ENCODE measurements at regions not wholly inside any gene's neighbourhood (a gene's known extent, or its start where the extent isn't known, plus 50 kb on each side); places are given as distances from the start of the nearest gene placed in this dataset.

- Histone ChIP-seq H3K4me3 (no peak overlapping the region), H3K27ac (no peak overlapping the region), H3K27me3 (no peaks in the 10 kb centered on the region), H3K36me3 (no peaks in the 10 kb centered on the region), H3K9me3 (no peaks in the 10 kb centered on the region), H3K4me1 (no peaks in the 10 kb centered on the region)
- TF ChIP-seq CTCF (IDR thresholded peaks at IDR 0.05) (no peak), POLR2A (IDR thresholded peaks at IDR 0.05) (no peak), POLR2AphosphoS5 (IDR thresholded peaks at IDR 0.05) (no peak)
- intact Hi-C loops (cut with DNase I; ENCODE audit: low total_unique reads), result no loop called here
- no peak for DNase-seq
These were observed 165.3 kb downstream of the FTCDNL1 start for GRCh38 chr2:199685669-199686068.

- no peak overlapping the region for H3K4me3 ChIP-seq
- WGBS, 5 donors, result 50 to 70% (median 61%) methylated on average over 2 of the region's 2 CpGs
- H3K9me3 ChIP-seq, result no peaks in the 10 kb centered on the region
- intact Hi-C loops (cut with DNase I; ENCODE audit: low total_unique reads), result no loop called here
- H3K27me3 ChIP-seq, result no peaks in the 10 kb centered on the region
- no peaks in the 10 kb centered on the region for H3K4me1 ChIP-seq
- TF ChIP-seq POLR2A (IDR thresholded peaks at IDR 0.05) (no peak), EP300 (IDR thresholded peaks at IDR 0.05) (no peak), POLR2AphosphoS5 (IDR thresholded peaks at IDR 0.05) (no peak), CTCF (IDR thresholded peaks at IDR 0.05) (no peak)
- no peaks in the 10 kb centered on the region for H3K36me3 ChIP-seq
- no peak for DNase-seq
- no peak overlapping the region for H3K27ac ChIP-seq
These were observed 166.2 kb downstream of the FTCDNL1 start for GRCh38 chr2:199684832-199685231.

- intact Hi-C loops (cut with DNase I; ENCODE audit: low total_unique reads), result no loop called here
- no peak for TF ChIP-seq EP300 (IDR thresholded peaks at IDR 0.05)
- TF ChIP-seq POLR2A (IDR thresholded peaks at IDR 0.05), result no peak
- TF ChIP-seq POLR2AphosphoS5 (IDR thresholded peaks at IDR 0.05), result no peak
- no peak for TF ChIP-seq CTCF (IDR thresholded peaks at IDR 0.05)
- no peak for DNase-seq
- 52 to 100% (median 76%) methylated on average over 1 of the region's 1 CpG for WGBS, 5 donors
- no peak overlapping the region for H3K27ac ChIP-seq
- H3K36me3 ChIP-seq, result no peaks in the 10 kb centered on the region
- H3K9me3 ChIP-seq, result no peaks in the 10 kb centered on the region
- H3K4me1 ChIP-seq, result no peaks in the 10 kb centered on the region
- no peak overlapping the region for H3K4me3 ChIP-seq
- no peaks in the 10 kb centered on the region for H3K27me3 ChIP-seq
These were observed 166.8 kb downstream of the FTCDNL1 start for GRCh38 chr2:199684168-199684567.

GRCh38 chr2:199682001-199682400 is 169.0 kb downstream of the FTCDNL1 start:
- Histone ChIP-seq H3K27me3 (no peaks in the 10 kb centered on the region), H3K36me3 (no peaks in the 10 kb centered on the region), H3K27ac (no peak overlapping the region), H3K9me3 (no peaks in the 10 kb centered on the region), H3K4me1 (no peaks in the 10 kb centered on the region), H3K4me3 (no peak overlapping the region)
- WGBS, 5 donors, result 68 to 87% (median 81%) methylated on average over 1 of the region's 1 CpG
- no peak for DNase-seq
- TF ChIP-seq CTCF (IDR thresholded peaks at IDR 0.05), result no peak
- no peak for TF ChIP-seq POLR2AphosphoS5 (IDR thresholded peaks at IDR 0.05)
- TF ChIP-seq EP300 (IDR thresholded peaks at IDR 0.05), result no peak
- TF ChIP-seq POLR2A (IDR thresholded peaks at IDR 0.05), result no peak
- intact Hi-C loops (cut with DNase I; ENCODE audit: low total_unique reads), result no loop called here

GRCh38 chr2:199680482-199680881 is 170.5 kb downstream of the FTCDNL1 start:
- no peak overlapping the region for H3K4me3 ChIP-seq
- H3K9me3 ChIP-seq, result no peaks in the 10 kb centered on the region
- H3K36me3 ChIP-seq, result no peaks in the 10 kb centered on the region
- H3K27me3 ChIP-seq, result no peaks in the 10 kb centered on the region
- no peaks in the 10 kb centered on the region for H3K4me1 ChIP-seq
- intact Hi-C loops (cut with DNase I; ENCODE audit: low total_unique reads), result no loop called here
- 91 to 95% (median 91%) methylated on average over 4 of the region's 4 CpGs for WGBS, 5 donors
- TF ChIP-seq POLR2A (IDR thresholded peaks at IDR 0.05), result no peak
- TF ChIP-seq CTCF (IDR thresholded peaks at IDR 0.05), result no peak
- no peak for TF ChIP-seq EP300 (IDR thresholded peaks at IDR 0.05)
- TF ChIP-seq POLR2AphosphoS5 (IDR thresholded peaks at IDR 0.05), result no peak
- H3K27ac ChIP-seq, result no peak overlapping the region
- DNase-seq, result no peak

All from stomach (tissue), 8 donors.